ENCODE measurements at regions not wholly inside any gene's neighbourhood (a gene's known extent, or its start where the extent isn't known, plus 50 kb on each side); places are given as distances from the start of the nearest gene placed in this dataset.

DNA sequence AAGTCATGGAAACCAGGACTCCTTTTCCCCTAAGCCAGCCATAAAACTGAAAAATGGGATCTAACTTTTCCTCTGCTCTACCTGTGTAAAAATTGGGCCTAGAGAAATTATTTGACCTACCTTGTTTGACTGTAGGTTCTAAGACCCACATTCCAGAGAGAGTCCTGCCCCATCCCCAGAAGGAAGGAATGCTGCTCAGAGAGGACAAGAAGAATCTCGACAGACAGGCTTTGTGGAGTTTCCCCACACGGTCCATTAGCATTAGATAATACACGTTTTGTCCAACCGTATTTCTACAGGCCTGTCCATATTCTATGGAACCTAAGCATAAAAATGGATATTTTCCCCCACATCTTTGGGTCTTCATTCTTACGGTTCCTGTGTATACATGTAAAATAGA, 403.3 kb downstream of the METTL4 start:
- TF ChIP-seq, protein P1, sequence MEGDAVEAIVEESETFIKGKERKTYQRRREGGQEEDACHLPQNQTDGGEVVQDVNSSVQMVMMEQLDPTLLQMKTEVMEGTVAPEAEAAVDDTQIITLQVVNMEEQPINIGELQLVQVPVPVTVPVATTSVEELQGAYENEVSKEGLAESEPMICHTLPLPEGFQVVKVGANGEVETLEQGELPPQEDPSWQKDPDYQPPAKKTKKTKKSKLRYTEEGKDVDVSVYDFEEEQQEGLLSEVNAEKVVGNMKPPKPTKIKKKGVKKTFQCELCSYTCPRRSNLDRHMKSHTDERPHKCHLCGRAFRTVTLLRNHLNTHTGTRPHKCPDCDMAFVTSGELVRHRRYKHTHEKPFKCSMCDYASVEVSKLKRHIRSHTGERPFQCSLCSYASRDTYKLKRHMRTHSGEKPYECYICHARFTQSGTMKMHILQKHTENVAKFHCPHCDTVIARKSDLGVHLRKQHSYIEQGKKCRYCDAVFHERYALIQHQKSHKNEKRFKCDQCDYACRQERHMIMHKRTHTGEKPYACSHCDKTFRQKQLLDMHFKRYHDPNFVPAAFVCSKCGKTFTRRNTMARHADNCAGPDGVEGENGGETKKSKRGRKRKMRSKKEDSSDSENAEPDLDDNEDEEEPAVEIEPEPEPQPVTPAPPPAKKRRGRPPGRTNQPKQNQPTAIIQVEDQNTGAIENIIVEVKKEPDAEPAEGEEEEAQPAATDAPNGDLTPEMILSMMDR (IDR thresholded peaks at IDR 0.05): no peak

- TF ChIP-seq, protein P1 (IDR thresholded peaks at IDR 0.05): no peak
Observed at GRCh38 chr18:2169656-2170055, 401.6 kb downstream of the METTL4 start.

GRCh38 chr18:2171840-2172625, 399.3 kb downstream of the METTL4 start:
- TF ChIP-seq, protein P1 (IDR thresholded peaks at IDR 0.05): no peak

DNA sequence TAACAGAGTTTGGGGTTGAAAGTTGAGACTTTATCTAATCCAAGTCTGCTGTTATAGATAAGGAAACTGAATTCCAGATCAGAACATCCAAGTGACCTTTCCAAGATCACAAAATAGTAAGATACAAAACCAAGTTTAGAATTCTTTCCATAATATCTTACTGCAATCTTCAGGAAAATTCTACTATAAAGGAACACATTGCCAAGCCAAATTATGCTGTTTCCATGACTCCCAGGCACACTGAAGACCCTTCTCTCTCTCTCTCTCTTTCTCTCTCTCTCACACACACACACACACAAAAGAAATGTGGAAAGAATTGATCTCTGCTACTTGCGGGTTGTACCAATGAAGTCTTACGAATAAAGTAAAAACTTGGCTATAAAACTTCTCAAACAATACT, 398.4 kb downstream of the METTL4 start:
- TF ChIP-seq, protein P1 (IDR thresholded peaks at IDR 0.05): no peak

- TF ChIP-seq, protein P1 (IDR thresholded peaks at IDR 0.05): no peak
Observed at GRCh38 chr18:2173486-2173885, 397.8 kb downstream of the METTL4 start.

GRCh38 chr18:2178036-2178435, 393.3 kb downstream of the METTL4 start:
- TF ChIP-seq, protein P1 (IDR thresholded peaks at IDR 0.05): no peak

GRCh38 chr18:2179498-2180183, 391.7 kb downstream of the METTL4 start:
- TF ChIP-seq, protein P1 (IDR thresholded peaks at IDR 0.05): no peak

Measured in LNCAP (cell line).